IPS-NIHi7 (cell line): ENCODE measurements at regions not wholly inside any gene's neighbourhood (a gene's known extent, or its start where the extent isn't known, plus 50 kb on each side); places are given as distances from the start of the nearest gene placed in this dataset.
"Not testable (repeated sequence)": the region's sequence is repeated elsewhere in the genome, so short reads cannot be mapped to it uniquely, and the experiment has no call there.

Experiments
- DNase-seq: peaks from one replicate; pipeline ENCODE4 v3.0.0; 2012; ENCODE audit warnings: mixed read lengths; ENCODE audit errors: extremely low spot score

- DNase-seq: no peak
These were observed 278.1 kb upstream of the NRP1 start for GRCh38 chr10:33612551-33612950.

GRCh38 chr10:33612116-33612515 is 277.6 kb upstream of the NRP1 start:
- no peak for DNase-seq

- DNase-seq: no peak
These were observed 277.0 kb upstream of the NRP1 start for GRCh38 chr10:33611423-33611822.

DNA sequence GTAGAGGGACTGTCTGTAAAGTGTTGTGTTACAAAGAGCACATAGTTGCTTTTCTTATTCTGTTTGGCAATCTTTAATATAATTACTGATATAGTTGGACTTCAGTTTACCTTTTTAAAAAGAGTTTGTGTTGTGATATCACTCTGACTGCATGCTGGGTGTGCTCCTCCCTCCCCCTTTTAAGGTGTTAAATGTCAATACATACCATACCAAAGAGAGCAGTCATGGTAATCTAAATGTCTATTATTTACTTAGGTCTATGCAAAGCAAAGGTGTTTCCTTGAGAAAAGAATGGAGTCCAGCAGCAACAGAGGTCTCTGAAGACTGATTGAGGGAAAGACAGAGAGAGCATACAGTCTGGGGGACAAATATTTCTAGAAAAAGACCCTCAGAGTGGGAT is 275.1 kb upstream of the NRP1 start:
- no peak for DNase-seq

- DNase-seq: no peak
These were observed 267.8 kb upstream of the NRP1 start for GRCh38 chr10:33602278-33602677.

DNA sequence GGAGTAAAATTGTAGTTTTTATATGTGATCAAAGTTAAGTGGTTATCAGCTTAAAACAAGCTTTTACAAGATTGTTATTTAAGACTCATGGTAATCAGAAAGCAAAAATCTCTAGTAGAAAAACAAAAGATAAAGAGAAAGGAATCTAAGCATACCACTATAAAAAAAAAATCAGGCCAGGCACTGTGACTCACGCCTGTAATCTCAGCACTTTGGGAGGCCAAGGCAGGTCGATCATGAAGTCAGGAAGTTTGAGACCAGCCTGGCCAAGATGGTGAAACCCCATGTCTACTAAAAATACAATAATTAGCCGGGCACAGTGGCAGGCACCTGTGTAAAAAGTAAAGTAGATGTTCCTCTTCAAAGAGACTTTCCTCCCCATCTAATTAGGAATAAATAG is 265.9 kb upstream of the NRP1 start:
- no peak for DNase-seq

DNA sequence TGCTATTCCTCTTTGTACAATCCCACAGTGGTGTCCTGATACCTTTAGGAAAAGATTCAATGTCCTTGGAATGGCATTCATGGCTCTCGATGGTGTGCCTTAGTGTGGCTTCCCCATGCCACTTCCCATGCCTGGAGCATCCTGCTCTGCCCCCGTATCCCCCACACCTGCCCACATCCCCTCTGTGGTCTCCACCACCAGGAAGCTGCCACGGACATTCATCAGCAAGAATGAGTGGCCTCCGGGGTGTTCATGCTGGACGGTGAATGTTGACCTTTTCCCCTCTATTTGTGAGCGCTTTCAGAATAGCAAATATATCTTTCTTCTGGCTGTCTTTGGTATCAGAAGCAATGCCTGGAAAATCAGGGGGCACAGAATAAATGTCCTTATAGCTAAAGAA is 262.0 kb upstream of the NRP1 start:
- DNase-seq: no peak

GRCh38 chr10:33594475-33594874 is 260.0 kb upstream of the NRP1 start:
- no peak for DNase-seq

DNA sequence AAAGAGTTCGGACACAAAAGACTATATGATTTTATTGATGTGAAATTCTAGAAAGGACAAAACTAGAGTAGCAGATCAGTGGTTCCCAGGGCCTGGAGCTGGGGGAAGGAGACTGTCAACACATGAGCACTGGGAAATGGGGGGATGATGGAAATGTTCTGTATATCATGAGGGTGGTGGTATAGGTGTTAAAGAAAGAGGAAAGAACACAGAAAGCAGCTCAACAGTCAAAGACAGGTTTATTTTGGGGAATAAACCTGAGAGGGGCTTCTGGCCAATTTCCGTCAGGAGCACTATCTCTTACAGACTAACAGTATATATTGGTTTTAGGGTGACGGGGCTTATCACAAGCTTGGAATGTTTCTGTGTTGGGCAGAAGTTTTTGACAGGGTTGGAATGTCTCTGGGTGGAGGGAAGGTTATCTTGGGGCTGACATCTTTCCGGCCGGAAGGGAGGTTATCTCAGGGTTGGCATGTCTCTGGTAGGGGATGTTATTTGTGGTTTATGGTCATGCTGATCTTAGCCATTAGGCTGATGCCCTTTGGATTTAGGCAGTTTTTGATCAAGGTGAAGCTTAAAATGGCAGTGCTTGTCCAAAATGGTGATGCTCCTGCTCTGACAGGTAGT is 254.6 kb upstream of the NRP1 start:
- no peak for DNase-seq

DNA sequence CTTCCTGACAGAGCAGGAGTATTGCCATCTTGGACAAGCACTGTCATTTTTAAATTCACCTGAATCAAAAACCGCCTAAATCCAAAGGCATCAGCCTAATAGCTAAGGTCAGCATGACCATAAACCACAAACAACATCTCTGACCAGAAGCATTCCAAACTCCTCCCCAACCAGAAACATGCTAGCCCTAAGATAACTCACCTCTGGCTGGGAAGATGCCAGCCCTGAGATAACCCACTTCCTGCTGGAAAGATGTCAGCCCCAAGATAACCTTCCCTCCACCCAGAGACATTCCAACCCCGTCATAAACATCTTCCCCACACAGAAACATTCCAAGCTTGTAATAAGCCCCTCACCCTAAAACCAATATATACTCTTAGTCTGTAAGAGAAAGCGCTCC is 250.1 kb upstream of the NRP1 start:
- not testable (repeated sequence) for DNase-seq

- no peak for DNase-seq
These were observed 245.5 kb upstream of the NRP1 start for GRCh38 chr10:33579996-33580395.

- no peak for DNase-seq
These were observed 239.1 kb upstream of the NRP1 start for GRCh38 chr10:33573606-33574005.

DNA sequence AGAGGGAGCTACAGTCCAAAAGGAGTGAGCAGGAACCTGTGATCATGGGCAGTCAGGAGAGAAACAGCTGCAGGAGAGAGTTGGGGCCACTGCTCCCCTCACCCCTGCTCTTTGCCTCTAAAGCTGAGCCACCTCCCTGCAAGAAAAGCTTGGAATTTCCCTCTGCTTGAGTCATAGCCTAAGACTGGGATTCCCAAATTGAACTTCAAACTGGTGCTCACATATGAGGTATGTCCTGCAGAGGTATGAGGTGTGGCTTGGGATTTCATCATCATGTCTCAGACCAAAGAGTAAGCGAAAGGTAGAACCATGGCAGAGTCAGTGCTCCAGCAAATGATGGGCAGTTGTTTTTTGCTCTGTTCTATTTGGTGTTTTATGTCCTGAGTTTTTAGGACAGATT is 237.1 kb upstream of the NRP1 start:
- DNase-seq: no peak

DNA sequence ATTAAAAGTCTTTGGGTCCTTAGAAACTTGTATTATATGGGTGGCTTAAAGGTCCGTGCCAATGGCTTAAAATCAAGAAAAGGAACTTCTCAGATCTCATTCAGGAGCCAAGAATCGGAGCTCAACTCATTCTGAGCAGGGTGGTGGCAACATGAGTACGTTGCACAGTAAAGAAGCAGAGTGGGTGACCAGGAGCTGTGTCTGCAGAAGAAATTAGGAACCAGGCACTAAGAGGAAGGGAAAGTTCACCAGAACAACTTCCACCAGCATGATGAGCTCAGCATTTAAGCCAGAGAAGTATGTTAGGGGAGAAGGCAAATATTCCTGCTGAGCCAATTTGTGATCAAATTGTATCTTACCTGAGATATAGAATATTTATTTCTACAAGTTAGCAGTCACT is 236.0 kb upstream of the NRP1 start:
- DNase-seq: no peak

DNA sequence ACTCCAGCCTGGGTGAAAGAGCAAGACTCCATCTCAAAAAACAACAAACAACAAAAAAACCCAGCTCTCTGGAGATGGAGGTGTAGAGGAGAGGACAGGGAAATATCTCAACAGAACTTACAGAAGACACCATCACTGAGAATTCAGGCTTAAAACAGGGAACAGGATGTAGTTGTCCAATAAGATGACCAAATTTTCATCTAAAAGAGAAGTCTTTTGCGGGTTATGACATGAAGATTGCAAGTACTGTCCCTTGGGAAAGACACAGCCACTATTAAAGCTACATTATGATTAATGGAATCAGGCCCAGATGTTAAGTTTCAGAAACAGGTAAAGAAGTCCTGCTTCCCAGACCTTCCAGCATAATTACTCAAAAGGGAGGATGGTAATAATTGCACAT is 235.2 kb upstream of the NRP1 start:
- DNase-seq: no peak

GRCh38 chr10:33566426-33566825 is 232.0 kb upstream of the NRP1 start:
- DNase-seq: peak; percentile 32

- DNase-seq: no peak
These were observed 231.5 kb upstream of the NRP1 start for GRCh38 chr10:33566001-33566400.

- no peak for DNase-seq
These were observed 230.8 kb upstream of the NRP1 start for GRCh38 chr10:33565231-33565630.

DNA sequence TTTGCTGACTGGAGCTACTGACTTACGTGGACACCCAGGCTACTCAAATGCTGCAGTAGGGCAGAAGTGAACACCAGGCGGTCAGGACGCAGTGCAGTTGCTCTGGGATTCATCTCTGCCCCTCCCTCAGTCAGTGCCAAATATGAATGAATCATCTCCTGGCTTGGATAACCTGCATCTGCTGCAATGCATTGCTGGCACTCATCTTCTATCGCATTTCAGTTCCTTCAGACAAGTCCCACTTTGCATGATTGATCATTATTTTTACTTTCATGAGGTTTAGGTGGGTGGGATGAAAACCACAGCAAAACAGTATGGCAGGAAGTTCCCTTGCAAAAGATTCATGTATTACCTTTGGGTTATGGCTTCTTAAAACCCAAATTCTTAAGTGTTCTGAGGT is 224.6 kb upstream of the NRP1 start:
- no peak for DNase-seq

- DNase-seq: no peak
These were observed 222.8 kb upstream of the NRP1 start for GRCh38 chr10:33557313-33557712.

DNA sequence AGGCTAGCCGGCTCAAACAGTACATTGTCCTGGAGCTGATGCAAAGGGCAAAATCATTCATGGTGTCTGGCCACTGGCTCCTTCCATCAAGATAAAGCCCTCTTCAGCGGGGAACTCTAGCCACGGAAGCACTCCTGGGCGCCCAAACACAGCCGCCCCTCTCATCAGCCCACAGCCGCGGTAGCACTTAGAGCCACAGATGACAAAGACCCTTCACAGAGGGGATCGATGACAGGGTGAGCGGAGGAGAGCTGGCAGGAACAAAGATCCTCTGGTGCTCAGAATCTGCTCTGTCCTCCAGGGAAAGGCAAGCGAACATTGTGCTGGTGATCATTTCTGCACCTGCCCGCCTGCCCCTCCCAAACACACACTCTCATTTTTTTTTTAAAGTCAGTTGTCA is 222.2 kb upstream of the NRP1 start:
- no peak for DNase-seq

GRCh38 chr10:33556103-33556502 is 221.6 kb upstream of the NRP1 start:
- DNase-seq: no peak

DNA sequence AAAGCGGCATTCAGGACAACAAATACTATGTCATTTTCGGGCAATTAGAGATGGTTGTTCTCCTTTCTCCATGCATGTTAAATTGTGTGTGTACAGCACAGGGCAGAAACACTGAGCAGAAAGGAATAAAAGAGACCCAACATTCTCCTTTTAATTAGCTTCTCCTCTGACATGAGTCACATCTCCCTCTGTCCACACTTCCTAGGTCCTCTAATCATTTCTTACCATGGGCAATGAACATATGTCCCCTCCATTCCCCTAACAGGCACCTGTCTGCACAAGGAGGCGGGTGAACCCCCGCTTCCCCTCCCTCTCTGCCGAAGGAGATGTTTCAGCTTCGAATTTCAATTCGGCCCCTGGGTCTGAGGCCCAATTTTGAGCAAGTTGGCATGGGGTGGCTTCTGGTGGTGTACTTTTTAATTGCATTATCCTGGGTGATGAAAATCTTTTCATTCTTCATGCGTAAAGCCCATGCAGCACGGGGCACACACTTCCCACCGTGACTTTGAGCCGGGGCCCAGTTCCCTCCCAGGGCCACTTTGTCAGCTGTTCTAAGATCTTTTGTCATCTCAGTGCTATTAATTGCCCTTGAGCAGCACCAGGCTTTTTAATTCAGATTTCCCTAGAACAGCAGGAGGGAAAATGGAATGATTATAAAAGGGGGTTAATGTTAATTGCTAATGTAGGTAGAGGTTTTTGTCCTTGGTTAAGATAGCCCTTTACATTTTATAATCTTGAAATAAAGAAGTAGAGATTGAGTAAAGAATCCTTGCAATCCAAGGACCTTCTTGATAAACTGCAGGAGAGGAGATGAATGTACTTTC is 219.5 kb upstream of the NRP1 start:
- no peak for DNase-seq

DNA sequence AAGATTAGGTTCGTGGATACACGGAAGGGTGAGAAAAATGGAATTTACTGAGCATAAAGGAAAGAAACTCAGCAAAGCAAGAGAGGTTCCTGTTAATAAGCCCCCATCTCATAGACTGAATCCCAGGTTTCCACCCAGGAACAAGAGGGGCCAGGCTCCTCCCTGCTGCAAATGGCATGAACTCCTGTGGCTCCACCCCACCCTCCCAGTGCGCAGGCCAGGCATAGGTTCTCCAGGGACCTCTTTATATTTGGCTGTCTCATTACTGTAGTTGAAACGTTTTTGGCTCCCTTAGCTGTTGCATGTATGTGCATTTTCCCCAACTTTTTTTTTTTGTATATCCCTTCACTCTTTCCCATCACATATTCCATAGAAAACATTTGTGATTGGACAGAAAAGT is 217.8 kb upstream of the NRP1 start:
- DNase-seq: no peak
